ENCODE measurements at regions not wholly inside any gene's neighbourhood (a gene's known extent, or its start where the extent isn't known, plus 50 kb on each side); places are given as distances from the start of the nearest gene placed in this dataset.

- no peaks in the 10 kb centered on the region for H4K20me1 ChIP-seq (ENCODE audit: control insufficient read depth, insufficient read depth, low read length, poor library complexity, severe bottlenecking)
- intact Hi-C loops (cut with micrococcal nuclease) = no loop called here
- no peak overlapping the region for H3K27ac ChIP-seq (ENCODE audit: low read length in 2 of 2)
- 80% methylated on average over 1 of the region's 1 CpG for WGBS (ENCODE audit: insufficient coverage)
- H3K4me1 Mint-ChIP-seq = no peaks in the 10 kb centered on the region
- H3K79me2 ChIP-seq (ENCODE audit: control insufficient read depth, insufficient read depth, low read length) = no peaks in the 10 kb centered on the region
- H3K9me3 ChIP-seq (ENCODE audit: control extremely low read depth in 1 of 3, control insufficient read depth in 2 of 3, insufficient read depth in 1 of 3, low read length in 2 of 3) = no peaks in the 10 kb centered on the region
- no peak overlapping the region for H3K4me3 Mint-ChIP-seq
- H3K4me1 ChIP-seq (ENCODE audit: control insufficient read depth in 2 of 2, insufficient read depth in 2 of 2, low read length in 2 of 2) = no peaks in the 10 kb centered on the region
- POLR2A ChIA-PET = no interaction called here
- peaks cover 3% of the 10 kb centered on the region for H3K27me3 Mint-ChIP-seq
- TF ChIP-seq EZH2 (IDR thresholded peaks at IDR 0.05; ENCODE audit: borderline replicate concordance, insufficient read depth, low read depth, low read length, poor library complexity, severe bottlenecking) = no peak
- TF ChIP-seq, protein P1, sequence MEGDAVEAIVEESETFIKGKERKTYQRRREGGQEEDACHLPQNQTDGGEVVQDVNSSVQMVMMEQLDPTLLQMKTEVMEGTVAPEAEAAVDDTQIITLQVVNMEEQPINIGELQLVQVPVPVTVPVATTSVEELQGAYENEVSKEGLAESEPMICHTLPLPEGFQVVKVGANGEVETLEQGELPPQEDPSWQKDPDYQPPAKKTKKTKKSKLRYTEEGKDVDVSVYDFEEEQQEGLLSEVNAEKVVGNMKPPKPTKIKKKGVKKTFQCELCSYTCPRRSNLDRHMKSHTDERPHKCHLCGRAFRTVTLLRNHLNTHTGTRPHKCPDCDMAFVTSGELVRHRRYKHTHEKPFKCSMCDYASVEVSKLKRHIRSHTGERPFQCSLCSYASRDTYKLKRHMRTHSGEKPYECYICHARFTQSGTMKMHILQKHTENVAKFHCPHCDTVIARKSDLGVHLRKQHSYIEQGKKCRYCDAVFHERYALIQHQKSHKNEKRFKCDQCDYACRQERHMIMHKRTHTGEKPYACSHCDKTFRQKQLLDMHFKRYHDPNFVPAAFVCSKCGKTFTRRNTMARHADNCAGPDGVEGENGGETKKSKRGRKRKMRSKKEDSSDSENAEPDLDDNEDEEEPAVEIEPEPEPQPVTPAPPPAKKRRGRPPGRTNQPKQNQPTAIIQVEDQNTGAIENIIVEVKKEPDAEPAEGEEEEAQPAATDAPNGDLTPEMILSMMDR (IDR thresholded peaks at IDR 0.05) = no peak
- ATAC-seq (ENCODE audit: low read depth) (no peak), DNase-seq (no peak)
- no peak overlapping the region for H2AFZ ChIP-seq (ENCODE audit: insufficient read depth, low read depth, low read length, poor library complexity, severe bottlenecking)
- H3K4me3 ChIP-seq (ENCODE audit: control extremely low read depth in 1 of 5, extremely low read depth in 1 of 5, insufficient read depth in 1 of 5, low read depth in 2 of 5, low read length in 4 of 5) = no peak overlapping the region
- no peak overlapping the region for H3K4me2 ChIP-seq (replicated peaks; ENCODE audit: low read depth, low read length, poor library complexity, severe bottlenecking)
- no peaks in the 10 kb centered on the region for H3K9me3 Mint-ChIP-seq (ENCODE audit: insufficient read depth)
- H3K27me3 ChIP-seq (replicated peaks in 1 of 4; ENCODE audit: control extremely low read depth in 1 of 4, control insufficient read depth in 3 of 4, insufficient read depth in 4 of 4, low read length in 3 of 4) = no peaks in the 10 kb centered on the region
- CTCF ChIA-PET = no interaction called here
- no peak overlapping the region for H3K27ac Mint-ChIP-seq
- H3K9ac ChIP-seq (ENCODE audit: low read length) = no peak overlapping the region
- no peaks in the 10 kb centered on the region for H3K36me3 ChIP-seq (replicated peaks in 1 of 2; ENCODE audit: control extremely low read depth in 1 of 2, control insufficient read depth in 1 of 2, extremely low read depth in 1 of 2, insufficient read depth in 2 of 2, low read length in 1 of 2)
Observed at GRCh38 chr4:111778543-111778942, 366.7 kb upstream of the FAM241A start.

DNA sequence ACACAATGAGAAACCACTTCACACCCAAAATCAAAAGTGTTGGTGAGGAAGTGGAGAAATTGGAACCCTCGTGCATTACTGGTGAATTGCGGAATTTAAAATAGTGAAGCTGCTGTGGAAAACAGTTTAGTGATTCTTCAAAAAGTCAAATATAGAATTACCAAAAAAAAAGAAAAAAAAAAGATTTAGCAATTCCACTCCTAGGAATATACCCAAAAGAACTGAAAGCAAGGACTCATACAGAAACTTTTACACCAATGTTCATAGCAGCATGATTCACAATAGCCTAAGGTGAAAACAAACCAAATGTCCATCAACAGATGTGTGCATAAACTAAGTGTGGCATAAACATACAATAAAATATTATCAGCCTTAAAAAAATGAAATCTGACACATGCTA lies 364.3 kb upstream of the FAM241A start:
- TF ChIP-seq, protein P1 (IDR thresholded peaks at IDR 0.05) = no peak
- TF ChIP-seq EZH2 (IDR thresholded peaks at IDR 0.05; ENCODE audit: borderline replicate concordance, insufficient read depth, low read depth, low read length, poor library complexity, severe bottlenecking) = no peak
- H4K20me1 ChIP-seq (ENCODE audit: control insufficient read depth, insufficient read depth, low read length, poor library complexity, severe bottlenecking) = no peaks in the 10 kb centered on the region
- no peak overlapping the region for H2AFZ ChIP-seq (ENCODE audit: insufficient read depth, low read depth, low read length, poor library complexity, severe bottlenecking)
- no peak overlapping the region for H3K27ac ChIP-seq (ENCODE audit: low read length in 2 of 2)
- no peaks in the 10 kb centered on the region for H3K79me2 ChIP-seq (ENCODE audit: control insufficient read depth, insufficient read depth, low read length)
- intact Hi-C loops (cut with micrococcal nuclease) = no loop called here
- Mint-ChIP-seq H3K9me3 (ENCODE audit: insufficient read depth) (no peaks in the 10 kb centered on the region), H3K27me3 (peaks cover 6% of the 10 kb centered on the region), H3K4me1 (no peaks in the 10 kb centered on the region), H3K4me3 (no peak overlapping the region), H3K27ac (no peak overlapping the region)
- H3K27me3 ChIP-seq (replicated peaks in 1 of 4; ENCODE audit: control extremely low read depth in 1 of 4, control insufficient read depth in 3 of 4, insufficient read depth in 4 of 4, low read length in 3 of 4) = no peaks in the 10 kb centered on the region
- no peaks in the 10 kb centered on the region for H3K4me1 ChIP-seq (ENCODE audit: control insufficient read depth in 2 of 2, insufficient read depth in 2 of 2, low read length in 2 of 2)
- ChIA-PET CTCF (no interaction called here), POLR2A (no interaction called here)
- H3K36me3 ChIP-seq (replicated peaks in 1 of 2; ENCODE audit: control extremely low read depth in 1 of 2, control insufficient read depth in 1 of 2, extremely low read depth in 1 of 2, insufficient read depth in 2 of 2, low read length in 1 of 2) = no peaks in the 10 kb centered on the region
- H3K4me2 ChIP-seq (replicated peaks; ENCODE audit: low read depth, low read length, poor library complexity, severe bottlenecking) = no peak overlapping the region
- no peaks in the 10 kb centered on the region for H3K9me3 ChIP-seq (ENCODE audit: control extremely low read depth in 1 of 3, control insufficient read depth in 2 of 3, insufficient read depth in 1 of 3, low read length in 2 of 3)
- H3K4me3 ChIP-seq (ENCODE audit: control extremely low read depth in 1 of 5, extremely low read depth in 1 of 5, insufficient read depth in 1 of 5, low read depth in 2 of 5, low read length in 4 of 5) = no peak overlapping the region
- DNase-seq (no peak), ATAC-seq (ENCODE audit: low read depth) (no peak)
- no peak overlapping the region for H3K9ac ChIP-seq (ENCODE audit: low read length)
- no CpG with 5 or more reads among the region's 2 CpGs for WGBS (ENCODE audit: insufficient coverage)

Measured in B cell (primary cell).